Thyroid gland (tissue), 4 donors: ENCODE measurements at regions not wholly inside any gene's neighbourhood (a gene's known extent, or its start where the extent isn't known, plus 50 kb on each side); places are given as distances from the start of the nearest gene placed in this dataset.

ENCODE experiments used
- POLR2A ChIP-seq, 2 donors: fragments of 450-650 bp; IDR thresholded peaks; one replicate each; pipeline ENCODE4 v1.6.1; 2017; ENCODE audit warnings: antibody characterized with exemption in 2 of 2, mild to moderate bottlenecking in 2 of 2, moderate library complexity in 1 of 2
- TF ChIP-seq, protein P1 (sequence below), 6 experiments: fragments of 200-600 bp in 3 of 6; fragments of 450-650 bp in 3 of 6; sonication (generic) in 3 of 6; IDR thresholded peaks; one replicate each; pipeline ENCODE4 v1.5.1; 2016 to 2019; ENCODE audit warnings: antibody characterized with exemption in 6 of 6, mild to moderate bottlenecking in 2 of 6, inconsistent platforms in 1 of 6, moderate library complexity in 1 of 6

DNA sequence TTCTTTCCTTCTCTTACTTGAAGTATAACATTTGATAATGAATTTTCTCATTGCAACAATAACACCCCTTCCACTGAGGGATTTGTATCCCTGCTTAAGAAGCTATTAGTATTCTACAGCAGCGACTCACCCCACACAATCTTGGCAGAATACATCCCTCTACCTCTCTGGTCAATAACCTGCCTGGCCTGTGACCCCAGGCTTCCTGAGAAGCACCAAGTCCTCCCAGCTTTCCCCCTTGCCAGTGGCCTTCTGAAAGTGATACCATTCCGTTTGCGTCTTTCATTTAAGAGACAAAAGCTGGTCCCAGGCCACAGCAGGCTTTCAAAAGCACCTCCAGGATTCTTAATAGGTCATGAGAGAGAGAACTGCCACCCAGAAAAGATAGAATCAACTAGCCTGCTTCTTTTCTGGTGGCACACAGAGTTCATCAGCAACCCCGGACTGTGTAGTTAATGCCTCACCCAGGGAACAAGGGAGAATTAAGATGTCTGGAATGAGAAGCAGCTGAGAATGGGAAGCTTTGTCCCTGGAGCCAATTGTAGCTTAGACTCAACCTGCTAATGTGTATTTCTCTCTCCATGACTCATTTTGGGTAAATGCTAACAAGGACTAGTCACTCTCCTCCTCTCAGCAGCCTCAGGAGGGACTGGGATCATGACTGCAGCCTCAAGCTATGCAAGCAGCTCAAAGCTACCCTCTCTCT, 101.0 kb upstream of the CPNE4 start:
- TF ChIP-seq POLR2A (IDR thresholded peaks at IDR 0.05), result no peak
- TF ChIP-seq, protein P1, sequence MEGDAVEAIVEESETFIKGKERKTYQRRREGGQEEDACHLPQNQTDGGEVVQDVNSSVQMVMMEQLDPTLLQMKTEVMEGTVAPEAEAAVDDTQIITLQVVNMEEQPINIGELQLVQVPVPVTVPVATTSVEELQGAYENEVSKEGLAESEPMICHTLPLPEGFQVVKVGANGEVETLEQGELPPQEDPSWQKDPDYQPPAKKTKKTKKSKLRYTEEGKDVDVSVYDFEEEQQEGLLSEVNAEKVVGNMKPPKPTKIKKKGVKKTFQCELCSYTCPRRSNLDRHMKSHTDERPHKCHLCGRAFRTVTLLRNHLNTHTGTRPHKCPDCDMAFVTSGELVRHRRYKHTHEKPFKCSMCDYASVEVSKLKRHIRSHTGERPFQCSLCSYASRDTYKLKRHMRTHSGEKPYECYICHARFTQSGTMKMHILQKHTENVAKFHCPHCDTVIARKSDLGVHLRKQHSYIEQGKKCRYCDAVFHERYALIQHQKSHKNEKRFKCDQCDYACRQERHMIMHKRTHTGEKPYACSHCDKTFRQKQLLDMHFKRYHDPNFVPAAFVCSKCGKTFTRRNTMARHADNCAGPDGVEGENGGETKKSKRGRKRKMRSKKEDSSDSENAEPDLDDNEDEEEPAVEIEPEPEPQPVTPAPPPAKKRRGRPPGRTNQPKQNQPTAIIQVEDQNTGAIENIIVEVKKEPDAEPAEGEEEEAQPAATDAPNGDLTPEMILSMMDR (IDR thresholded peaks at IDR 0.05), result no peak
